HFFc6 (cell line): ENCODE measurements at regions not wholly inside any gene's neighbourhood (a gene's known extent, or its start where the extent isn't known, plus 50 kb on each side); places are given as distances from the start of the nearest gene placed in this dataset.

Experiments used
- DNase-seq: peaks from one replicate; pipeline ENCODE4 v3.0.0-alpha.2; 2018
- H3K27ac Mint-ChIP-seq: 2 replicates; pipeline ENCODE4 v1.8.0; 2020; ENCODE audit warnings: mild to moderate bottlenecking, mixed read lengths
- H3K27me3 Mint-ChIP-seq: 2 replicates; pipeline ENCODE4 v1.8.0; 2021; ENCODE audit warnings: mild to moderate bottlenecking, moderate library complexity, mixed read lengths; ENCODE audit not compliant: insufficient read depth
- H3K36me3 Mint-ChIP-seq: 2 replicates; pipeline ENCODE4 v1.8.0; 2021; ENCODE audit warnings: low read depth, mixed read lengths
- H3K4me1 Mint-ChIP-seq: 2 replicates; pipeline ENCODE4 v1.8.0; 2020; ENCODE audit warnings: low read depth, mixed read lengths
- H3K4me3 Mint-ChIP-seq: 2 replicates; pipeline ENCODE4 v1.8.0; 2020; ENCODE audit warnings: mild to moderate bottlenecking, moderate library complexity, mixed read lengths
- H3K9me3 Mint-ChIP-seq: 2 replicates; pipeline ENCODE4 v1.8.0; 2020; ENCODE audit warnings: mild to moderate bottlenecking, mixed read lengths
- TF ChIP-seq, protein P1 (sequence below): fragments of 200-600 bp; sonication (generic); IDR thresholded peaks from 2 replicates; pipeline ENCODE4 v1.5.0; 2021; ENCODE audit warnings: antibody characterized with exemption, mild to moderate bottlenecking

DNA sequence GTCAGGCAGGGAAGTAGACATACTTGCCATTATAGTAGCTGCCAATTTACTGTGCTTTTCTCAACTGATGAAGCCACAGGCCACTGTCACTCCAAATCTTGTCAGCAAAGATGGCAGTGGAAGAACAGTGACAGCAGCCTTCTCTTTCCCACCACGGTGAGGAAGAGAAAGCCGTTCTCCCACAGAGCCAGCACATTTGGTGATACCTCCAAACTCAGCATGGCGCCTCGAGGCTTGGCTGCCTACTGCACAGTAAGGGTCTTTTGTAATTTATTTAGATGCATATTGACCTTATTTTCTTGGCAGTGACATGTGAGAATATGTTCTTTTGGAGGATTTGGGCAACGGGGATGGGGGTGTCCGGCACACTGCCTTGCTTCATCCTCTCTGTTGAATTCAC is 117.2 kb upstream of the CDH20 start:
- H3K4me1 Mint-ChIP-seq = no peaks in the 10 kb centered on the region
- H3K36me3 Mint-ChIP-seq = no peaks in the 10 kb centered on the region
- no peak overlapping the region for H3K27ac Mint-ChIP-seq
- TF ChIP-seq, protein P1, sequence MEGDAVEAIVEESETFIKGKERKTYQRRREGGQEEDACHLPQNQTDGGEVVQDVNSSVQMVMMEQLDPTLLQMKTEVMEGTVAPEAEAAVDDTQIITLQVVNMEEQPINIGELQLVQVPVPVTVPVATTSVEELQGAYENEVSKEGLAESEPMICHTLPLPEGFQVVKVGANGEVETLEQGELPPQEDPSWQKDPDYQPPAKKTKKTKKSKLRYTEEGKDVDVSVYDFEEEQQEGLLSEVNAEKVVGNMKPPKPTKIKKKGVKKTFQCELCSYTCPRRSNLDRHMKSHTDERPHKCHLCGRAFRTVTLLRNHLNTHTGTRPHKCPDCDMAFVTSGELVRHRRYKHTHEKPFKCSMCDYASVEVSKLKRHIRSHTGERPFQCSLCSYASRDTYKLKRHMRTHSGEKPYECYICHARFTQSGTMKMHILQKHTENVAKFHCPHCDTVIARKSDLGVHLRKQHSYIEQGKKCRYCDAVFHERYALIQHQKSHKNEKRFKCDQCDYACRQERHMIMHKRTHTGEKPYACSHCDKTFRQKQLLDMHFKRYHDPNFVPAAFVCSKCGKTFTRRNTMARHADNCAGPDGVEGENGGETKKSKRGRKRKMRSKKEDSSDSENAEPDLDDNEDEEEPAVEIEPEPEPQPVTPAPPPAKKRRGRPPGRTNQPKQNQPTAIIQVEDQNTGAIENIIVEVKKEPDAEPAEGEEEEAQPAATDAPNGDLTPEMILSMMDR = no peak
- no peaks in the 10 kb centered on the region; the same call in 1 of the 2 replicates for H3K27me3 Mint-ChIP-seq
- peaks cover 31% of the 10 kb centered on the region for H3K9me3 Mint-ChIP-seq
- no peak overlapping the region for H3K4me3 Mint-ChIP-seq
- DNase-seq = no peak

DNA sequence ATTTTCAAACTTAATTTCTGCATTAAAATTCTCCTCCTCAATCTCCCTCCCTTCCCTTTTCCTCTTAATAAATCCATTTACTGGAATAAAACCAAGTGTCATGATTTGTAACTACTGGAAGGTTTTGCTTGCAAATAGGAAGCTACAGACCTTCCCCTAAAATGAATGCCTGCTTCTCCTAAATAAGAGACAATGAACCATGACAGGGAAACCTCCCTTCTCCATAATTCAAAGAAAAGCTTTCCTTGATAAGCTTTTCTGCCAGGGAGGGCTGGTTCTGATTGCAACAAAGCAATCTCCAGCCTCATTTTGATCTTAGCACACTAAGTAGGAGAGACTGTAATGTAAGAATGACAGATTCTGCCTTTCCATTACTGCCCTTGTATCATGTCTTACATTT is 111.0 kb upstream of the CDH20 start:
- TF ChIP-seq, protein P1 = no peak
- H3K4me3 Mint-ChIP-seq = no peak overlapping the region
- H3K27me3 Mint-ChIP-seq = no peaks in the 10 kb centered on the region; the same call in 1 of the 2 replicates
- peaks cover 40% of the 10 kb centered on the region for H3K9me3 Mint-ChIP-seq
- no peaks in the 10 kb centered on the region for H3K4me1 Mint-ChIP-seq
- no peak overlapping the region for H3K27ac Mint-ChIP-seq
- no peak for DNase-seq
- no peaks in the 10 kb centered on the region for H3K36me3 Mint-ChIP-seq

DNA sequence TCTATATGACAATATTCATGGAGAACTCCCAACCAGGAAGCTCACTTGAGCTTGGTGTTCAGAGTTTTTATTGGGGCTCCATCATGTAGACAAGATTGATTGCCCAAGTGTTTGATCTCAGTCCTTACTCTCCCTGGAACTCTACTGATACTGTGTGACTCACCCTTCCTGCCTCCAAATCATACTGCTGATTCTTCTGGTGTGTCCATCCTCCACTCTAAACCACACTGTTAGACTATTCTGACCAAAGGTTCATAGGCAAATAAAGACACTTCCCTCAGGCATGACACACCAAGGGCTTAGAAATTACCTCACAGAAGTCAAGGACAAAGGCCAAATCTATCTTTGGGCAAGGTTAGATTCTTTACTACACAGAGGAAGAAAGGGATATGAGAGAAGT is 107.9 kb upstream of the CDH20 start:
- no peak for DNase-seq
- Mint-ChIP-seq H3K27ac (no peak overlapping the region), H3K4me1 (no peaks in the 10 kb centered on the region), H3K27me3 (no peaks in the 10 kb centered on the region), H3K36me3 (no peaks in the 10 kb centered on the region), H3K4me3 (no peak overlapping the region), H3K9me3 (peaks cover 29% of the 10 kb centered on the region)
- TF ChIP-seq, protein P1 = no peak

DNA sequence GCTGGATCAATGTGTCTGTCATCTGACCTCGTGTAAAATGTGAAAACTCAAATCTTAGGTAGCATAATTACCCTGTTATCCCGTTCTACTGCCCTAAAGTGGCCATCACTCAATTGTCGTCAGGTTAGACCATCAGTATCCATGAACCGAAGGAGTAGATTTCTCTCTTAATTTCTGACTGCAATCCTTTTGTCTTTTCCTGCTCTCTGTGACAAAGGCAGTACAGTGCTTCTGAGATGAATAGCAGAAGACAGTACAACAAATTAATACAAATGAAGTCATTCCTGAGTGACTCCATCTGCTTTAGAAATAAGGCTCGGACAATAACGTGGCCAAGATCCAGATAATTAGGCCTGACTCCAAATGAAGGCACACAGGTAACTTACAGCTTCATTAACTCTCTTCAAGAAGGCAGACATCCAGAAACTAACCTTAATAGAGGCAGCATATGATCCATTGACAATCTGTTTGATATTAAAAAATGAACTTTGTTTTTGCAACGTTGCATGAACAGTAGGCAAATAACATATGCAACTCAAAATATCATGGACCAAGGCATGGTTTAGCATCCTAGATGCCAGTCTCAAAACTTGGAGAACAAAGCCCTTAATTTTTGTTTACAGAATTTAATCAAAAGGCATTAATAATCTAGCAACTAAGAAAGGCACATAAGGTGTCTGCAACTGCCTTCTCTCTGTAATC is 96.7 kb upstream of the CDH20 start:
- H3K4me3 Mint-ChIP-seq = no peak overlapping the region
- peaks cover 11% of the 10 kb centered on the region for H3K9me3 Mint-ChIP-seq
- TF ChIP-seq, protein P1 = no peak
- H3K27me3 Mint-ChIP-seq = peaks cover 5% of the 10 kb centered on the region; the same call in 1 of the 2 replicates
- no peak overlapping the region for H3K27ac Mint-ChIP-seq
- no peak for DNase-seq
- H3K4me1 Mint-ChIP-seq = no peaks in the 10 kb centered on the region
- H3K36me3 Mint-ChIP-seq = no peaks in the 10 kb centered on the region

DNA sequence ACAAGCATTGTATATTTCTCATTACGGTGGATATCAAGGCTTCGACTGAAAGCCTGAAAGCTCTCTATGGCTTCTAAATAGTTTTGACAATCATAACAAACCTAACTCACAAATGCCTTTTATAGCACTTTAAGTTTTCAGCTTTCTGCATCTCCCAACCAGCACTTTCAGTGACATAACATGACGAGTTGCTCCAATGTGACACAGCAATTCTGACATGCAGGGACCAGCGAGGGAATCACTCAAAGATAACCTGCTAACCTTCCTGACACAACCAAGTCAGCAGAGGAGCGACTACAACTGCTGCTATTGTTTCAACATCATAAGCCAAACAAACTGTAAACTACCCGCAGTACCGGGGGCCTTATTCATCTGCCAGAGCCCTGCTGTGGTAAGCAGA is 95.7 kb upstream of the CDH20 start:
- Mint-ChIP-seq H3K9me3 (peaks cover 18% of the 10 kb centered on the region), H3K4me3 (no peak overlapping the region), H3K36me3 (no peaks in the 10 kb centered on the region), H3K27ac (no peak overlapping the region), H3K27me3 (peaks cover 5% of the 10 kb centered on the region; the same call in 1 of the 2 replicates), H3K4me1 (no peaks in the 10 kb centered on the region)
- no peak for DNase-seq
- TF ChIP-seq, protein P1 = no peak
